MG63 (cell line): ENCODE measurements at regions not wholly inside any gene's neighbourhood (a gene's known extent, or its start where the extent isn't known, plus 50 kb on each side); places are given as distances from the start of the nearest gene placed in this dataset.
"Not testable (repeated sequence)": the region's sequence is repeated elsewhere in the genome, so short reads cannot be mapped to it uniquely, and the experiment has no call there.

ENCODE experiments used
- DNase-seq: peaks from one replicate; pipeline ENCODE4 v3.0.0-alpha.2; 2020
- H3K27me3 ChIP-seq: fragments of 250-450 bp; sonication (Bioruptor Pico); 2 replicates; pipeline ENCODE4 v1.5.1; 2020; ENCODE audit warnings: mild to moderate bottlenecking, moderate library complexity
- H3K36me3 ChIP-seq: fragments of 250-450 bp; sonication (Bioruptor Pico); 2 replicates; pipeline ENCODE4 v1.5.1; 2020; ENCODE audit warnings: mild to moderate bottlenecking, moderate library complexity
- H3K4me3 ChIP-seq: fragments of 250-450 bp; sonication (Bioruptor Pico); 2 replicates; pipeline ENCODE4 v1.5.1; 2020; ENCODE audit warnings: mild to moderate bottlenecking, moderate library complexity
- H3K9me3 ChIP-seq: fragments of 250-450 bp; sonication (Bioruptor Pico); 2 replicates; pipeline ENCODE4 v1.5.1; 2020; ENCODE audit warnings: mild to moderate bottlenecking, moderate library complexity

GRCh38 chr7:15845868-15846267 lies 159.4 kb upstream of the MEOX2 start:
- H3K9me3 ChIP-seq, result no peaks in the 10 kb centered on the region
- H3K36me3 ChIP-seq, result no peaks in the 10 kb centered on the region
- H3K4me3 ChIP-seq, result no peak overlapping the region
- DNase-seq, result no peak
- no peaks in the 10 kb centered on the region for H3K27me3 ChIP-seq

GRCh38 chr7:15845461-15845860 lies 159.0 kb upstream of the MEOX2 start:
- Histone ChIP-seq H3K4me3 (no peak overlapping the region), H3K9me3 (no peaks in the 10 kb centered on the region), H3K36me3 (no peaks in the 10 kb centered on the region)

GRCh38 chr7:15839416-15840100 lies 153.1 kb upstream of the MEOX2 start:
- no peaks in the 10 kb centered on the region for H3K36me3 ChIP-seq
- H3K4me3 ChIP-seq, result peak overlapping the region; percentile 29
- no peaks in the 10 kb centered on the region for H3K9me3 ChIP-seq
- no peaks in the 10 kb centered on the region for H3K27me3 ChIP-seq
- DNase-seq, result peak; percentile 33

More at GRCh38 chr7:15845461-15845860, 159.0 kb upstream of the MEOX2 start:
- no peak for DNase-seq
- no peaks in the 10 kb centered on the region for H3K27me3 ChIP-seq

- Histone ChIP-seq H3K9me3 (no peaks in the 10 kb centered on the region), H3K27me3 (no peaks in the 10 kb centered on the region), H3K4me3 (no peak overlapping the region), H3K36me3 (no peaks in the 10 kb centered on the region)
- DNase-seq, result no peak
Observed at GRCh38 chr7:15838265-15838664, 151.8 kb upstream of the MEOX2 start.

- Histone ChIP-seq H3K27me3 (no peaks in the 10 kb centered on the region), H3K36me3 (no peaks in the 10 kb centered on the region), H3K9me3 (no peaks in the 10 kb centered on the region), H3K4me3 (no peak overlapping the region)
- DNase-seq, result no peak
Observed at GRCh38 chr7:15837306-15837950, 150.9 kb upstream of the MEOX2 start.

GRCh38 chr7:15836651-15837050 lies 150.2 kb upstream of the MEOX2 start:
- Histone ChIP-seq H3K4me3 (no peak overlapping the region), H3K27me3 (no peaks in the 10 kb centered on the region), H3K9me3 (no peaks in the 10 kb centered on the region), H3K36me3 (no peaks in the 10 kb centered on the region)
- no peak for DNase-seq

- no peak for DNase-seq
- Histone ChIP-seq H3K36me3 (no peaks in the 10 kb centered on the region), H3K9me3 (no peaks in the 10 kb centered on the region), H3K4me3 (no peak overlapping the region), H3K27me3 (no peaks in the 10 kb centered on the region)
Observed at GRCh38 chr7:15836041-15836440, 149.6 kb upstream of the MEOX2 start.

GRCh38 chr7:15834446-15834845 lies 148.0 kb upstream of the MEOX2 start:
- H3K9me3 ChIP-seq, result no peaks in the 10 kb centered on the region
- no peak overlapping the region for H3K4me3 ChIP-seq
- DNase-seq, result no peak
- H3K36me3 ChIP-seq, result no peaks in the 10 kb centered on the region
- no peaks in the 10 kb centered on the region for H3K27me3 ChIP-seq

GRCh38 chr7:15832996-15833395 lies 146.5 kb upstream of the MEOX2 start:
- Histone ChIP-seq H3K36me3 (no peaks in the 10 kb centered on the region), H3K27me3 (no peaks in the 10 kb centered on the region), H3K4me3 (no peak overlapping the region), H3K9me3 (no peaks in the 10 kb centered on the region)
- DNase-seq, result peak; percentile 59

- no peak for DNase-seq
- no peak overlapping the region for H3K4me3 ChIP-seq
- H3K27me3 ChIP-seq, result no peaks in the 10 kb centered on the region
- no peaks in the 10 kb centered on the region for H3K9me3 ChIP-seq
- H3K36me3 ChIP-seq, result no peaks in the 10 kb centered on the region
Observed at GRCh38 chr7:15831606-15832005, 145.1 kb upstream of the MEOX2 start.

GRCh38 chr7:15829691-15830090 lies 143.2 kb upstream of the MEOX2 start:
- Histone ChIP-seq H3K4me3 (no peak overlapping the region), H3K9me3 (no peaks in the 10 kb centered on the region), H3K36me3 (no peaks in the 10 kb centered on the region), H3K27me3 (no peaks in the 10 kb centered on the region)
- no peak for DNase-seq

- Histone ChIP-seq H3K36me3 (no peaks in the 10 kb centered on the region), H3K27me3 (no peaks in the 10 kb centered on the region), H3K4me3 (no peak overlapping the region), H3K9me3 (no peaks in the 10 kb centered on the region)
- DNase-seq, result no peak
Observed at GRCh38 chr7:15828881-15829280, 142.4 kb upstream of the MEOX2 start.

- H3K4me3 ChIP-seq, result no peak overlapping the region
- no peaks in the 10 kb centered on the region for H3K36me3 ChIP-seq
- DNase-seq, result no peak
Observed at GRCh38 chr7:15821484-15822427, 135.3 kb upstream of the MEOX2 start.

GRCh38 chr7:15820319-15820718 lies 133.8 kb upstream of the MEOX2 start:
- H3K27me3 ChIP-seq, result no peaks in the 10 kb centered on the region
- DNase-seq, result no peak
- H3K9me3 ChIP-seq, result no peaks in the 10 kb centered on the region
- H3K4me3 ChIP-seq, result no peak overlapping the region
- no peaks in the 10 kb centered on the region for H3K36me3 ChIP-seq

More at GRCh38 chr7:15821484-15822427, 135.3 kb upstream of the MEOX2 start:
- Histone ChIP-seq H3K9me3 (no peaks in the 10 kb centered on the region), H3K27me3 (no peaks in the 10 kb centered on the region)

GRCh38 chr7:15816835-15817426 lies 130.4 kb upstream of the MEOX2 start:
- Histone ChIP-seq H3K4me3 (no peak overlapping the region), H3K27me3 (no peaks in the 10 kb centered on the region), H3K36me3 (no peaks in the 10 kb centered on the region), H3K9me3 (no peaks in the 10 kb centered on the region)
- no peak for DNase-seq

GRCh38 chr7:15813448-15813847 lies 127.0 kb upstream of the MEOX2 start:
- no peaks in the 10 kb centered on the region for H3K36me3 ChIP-seq
- no peaks in the 10 kb centered on the region for H3K9me3 ChIP-seq

GRCh38 chr7:15810383-15810782 lies 123.9 kb upstream of the MEOX2 start:
- not testable (repeated sequence) for H3K9me3 ChIP-seq, H3K4me3 ChIP-seq, H3K36me3 ChIP-seq, DNase-seq, H3K27me3 ChIP-seq

More at GRCh38 chr7:15813448-15813847, 127.0 kb upstream of the MEOX2 start:
- no peak for DNase-seq
- no peaks in the 10 kb centered on the region for H3K27me3 ChIP-seq
- H3K4me3 ChIP-seq, result no peak overlapping the region
